NK-92 treated with Interleukin-12 subunit alpha and Interleukin-12 subunit beta, amount 100 ng/mL, for 24 hours (cell line): ENCODE measurements at regions not wholly inside any gene's neighbourhood (a gene's known extent, or its start where the extent isn't known, plus 50 kb on each side); places are given as distances from the start of the nearest gene placed in this dataset.

Experiments
- DNase-seq: peaks from one replicate; lab custom pipeline; 2025; lab: John Stamatoyannopoulos, UW

GRCh38 chr3:18883571-18883970, 264.7 kb upstream of the KCNH8 start:
- no peak for DNase-seq

- DNase-seq: no peak
Observed at GRCh38 chr3:18880691-18881090, 267.6 kb upstream of the KCNH8 start.

- no peak for DNase-seq
Observed at GRCh38 chr3:18872466-18872865, 275.8 kb upstream of the KCNH8 start.

- no peak for DNase-seq
Observed at GRCh38 chr3:18870642-18871041, 277.7 kb upstream of the KCNH8 start.

- DNase-seq: no peak
Observed at GRCh38 chr3:18870074-18870640, 278.2 kb upstream of the KCNH8 start.

GRCh38 chr3:18868911-18869689, 279.2 kb upstream of the KCNH8 start:
- DNase-seq: no peak

- DNase-seq: no peak
Observed at GRCh38 chr3:18866899-18867298, 281.4 kb upstream of the KCNH8 start.

GRCh38 chr3:18864933-18865731, 283.2 kb upstream of the KCNH8 start:
- no peak for DNase-seq

GRCh38 chr3:18862077-18862476, 286.2 kb upstream of the KCNH8 start:
- DNase-seq: no peak

- DNase-seq: no peak
Observed at GRCh38 chr3:18861137-18861536, 287.2 kb upstream of the KCNH8 start.

- DNase-seq: no peak
Observed at GRCh38 chr3:18853269-18853668, 295.0 kb upstream of the KCNH8 start.

- no peak for DNase-seq
Observed at GRCh38 chr3:18847583-18848197, 300.6 kb upstream of the KCNH8 start.

- DNase-seq: no peak
Observed at GRCh38 chr3:18843983-18844382, 304.3 kb upstream of the KCNH8 start.

- DNase-seq: no peak
Observed at GRCh38 chr3:18843188-18843587, 305.1 kb upstream of the KCNH8 start.

- no peak for DNase-seq
Observed at GRCh38 chr3:18841422-18842343, 306.6 kb upstream of the KCNH8 start.

- DNase-seq: no peak
Observed at GRCh38 chr3:18840535-18841137, 307.7 kb upstream of the KCNH8 start.

- no peak for DNase-seq
Observed at GRCh38 chr3:18838758-18839157, 309.6 kb upstream of the KCNH8 start.

- DNase-seq: no peak
Observed at GRCh38 chr3:18837137-18837755, 311.1 kb upstream of the KCNH8 start.

- DNase-seq: no peak
Observed at GRCh38 chr3:18835021-18835420, 313.3 kb upstream of the KCNH8 start.

- DNase-seq: no peak
Observed at GRCh38 chr3:18830087-18830486, 318.2 kb upstream of the KCNH8 start.

- no peak for DNase-seq
Observed at GRCh38 chr3:18828637-18829036, 319.7 kb upstream of the KCNH8 start.
